Immature natural killer cell (primary cell): ENCODE measurements at regions not wholly inside any gene's neighbourhood (a gene's known extent, or its start where the extent isn't known, plus 50 kb on each side); places are given as distances from the start of the nearest gene placed in this dataset.
A peak's percentile ranks its signal among the peaks of the same experiment; 100 is the strongest.

Experiments used
- DNase-seq, 3 donors: peaks; one replicate each; pipeline ENCODE4 v3.0.0; 2022; ENCODE audit warnings: mixed read lengths in 1 of 3
- H3K27ac Mint-ChIP-seq, 6 donors: one replicate each; pipeline ENCODE4 v1.8.0; 2020; ENCODE audit warnings: mixed read lengths in 6 of 6, mild to moderate bottlenecking in 5 of 6, inconsistent platforms in 4 of 6, moderate library complexity in 3 of 6
- H3K27me3 Mint-ChIP-seq, 3 donors: one replicate each; pipeline ENCODE4 v1.8.0; 2020 to 2021; ENCODE audit warnings: low read depth in 3 of 3, mild to moderate bottlenecking in 3 of 3, mixed read lengths in 3 of 3, moderate library complexity in 3 of 3, inconsistent platforms in 1 of 3
- H3K36me3 Mint-ChIP-seq, 3 donors: one replicate each; pipeline ENCODE4 v1.8.0; 2020; ENCODE audit warnings: mixed read lengths in 3 of 3, inconsistent platforms in 2 of 3, mild to moderate bottlenecking in 2 of 3
- H3K4me1 Mint-ChIP-seq, 2 donors: one replicate each; pipeline ENCODE4 v1.8.0; 2020; ENCODE audit warnings: inconsistent platforms in 2 of 2, mild to moderate bottlenecking in 2 of 2, mixed read lengths in 2 of 2, moderate library complexity in 1 of 2
- H3K4me3 Mint-ChIP-seq, 5 donors: one replicate each; pipeline ENCODE4 v1.8.0; 2020; ENCODE audit warnings: mild to moderate bottlenecking in 5 of 5, mixed read lengths in 5 of 5, inconsistent platforms in 3 of 5, moderate library complexity in 3 of 5
- H3K9me3 Mint-ChIP-seq, 6 donors: one replicate each; pipeline ENCODE4 v1.8.0; 2020; ENCODE audit warnings: mild to moderate bottlenecking in 6 of 6, mixed read lengths in 6 of 6, inconsistent platforms in 4 of 6, moderate library complexity in 3 of 6

- H3K27ac Mint-ChIP-seq, result no peak overlapping the region
These were observed 185.7 kb upstream of the GRIN2B start for GRCh38 chr12:14167005-14167628.

GRCh38 chr12:14169281-14169680 lies 187.9 kb upstream of the GRIN2B start:
- Mint-ChIP-seq H3K27ac (no peak overlapping the region), H3K36me3 (no peaks in the 10 kb centered on the region)
- DNase-seq, result no peak

More at GRCh38 chr12:14167005-14167628, 185.7 kb upstream of the GRIN2B start:
- no peaks in the 10 kb centered on the region for H3K4me1 Mint-ChIP-seq
- H3K4me3 Mint-ChIP-seq, result no peak overlapping the region
- H3K36me3 Mint-ChIP-seq, result no peaks in the 10 kb centered on the region
- no peaks in the 10 kb centered on the region for H3K9me3 Mint-ChIP-seq
- H3K27me3 Mint-ChIP-seq, result no peaks in the 10 kb centered on the region
- DNase-seq, result peak; percentile 12 to 24 (median 15)

GRCh38 chr12:14171106-14171505 lies 189.7 kb upstream of the GRIN2B start:
- peaks cover 0 to 2% (median 0%) of the 10 kb centered on the region in 6 donors for H3K9me3 Mint-ChIP-seq
- no peaks in the 10 kb centered on the region for H3K36me3 Mint-ChIP-seq
- H3K4me3 Mint-ChIP-seq, result no peak overlapping the region
- no peaks in the 10 kb centered on the region for H3K4me1 Mint-ChIP-seq
- H3K27me3 Mint-ChIP-seq, result no peaks in the 10 kb centered on the region
- no peak overlapping the region for H3K27ac Mint-ChIP-seq
- no peak for DNase-seq

More at GRCh38 chr12:14169281-14169680, 187.9 kb upstream of the GRIN2B start:
- no peaks in the 10 kb centered on the region for H3K4me1 Mint-ChIP-seq
- H3K9me3 Mint-ChIP-seq, result peaks cover 0 to 2% (median 0%) of the 10 kb centered on the region in 6 donors
- H3K27me3 Mint-ChIP-seq, result no peaks in the 10 kb centered on the region
- H3K4me3 Mint-ChIP-seq, result no peak overlapping the region

GRCh38 chr12:14175206-14175605 lies 190.3 kb upstream of the ATF7IP start:
- no peak for DNase-seq
- Mint-ChIP-seq H3K27me3 (peaks cover 0 to 1% (median 0%) of the 10 kb centered on the region in 3 donors), H3K4me1 (no peaks in the 10 kb centered on the region), H3K9me3 (peaks cover 0 to 2% (median 0%) of the 10 kb centered on the region in 6 donors), H3K36me3 (no peaks in the 10 kb centered on the region), H3K27ac (no peak overlapping the region), H3K4me3 (no peak overlapping the region)

- peaks cover 0 to 4% (median 0%) of the 10 kb centered on the region in 6 donors for H3K9me3 Mint-ChIP-seq
- H3K4me3 Mint-ChIP-seq, result no peak overlapping the region
- DNase-seq, result peak; percentile 3 to 28 (median 7)
- H3K27me3 Mint-ChIP-seq, result peaks cover 0 to 7% (median 4%) of the 10 kb centered on the region in 3 donors
- no peaks in the 10 kb centered on the region for H3K4me1 Mint-ChIP-seq
- H3K36me3 Mint-ChIP-seq, result no peaks in the 10 kb centered on the region
- H3K27ac Mint-ChIP-seq, result no peak overlapping the region
These were observed 179.9 kb upstream of the ATF7IP start for GRCh38 chr12:14185427-14186192.

- peaks cover 0 to 9% (median 4%) of the 10 kb centered on the region in 3 donors for H3K27me3 Mint-ChIP-seq
- H3K27ac Mint-ChIP-seq, result no peak overlapping the region
- no peaks in the 10 kb centered on the region for H3K36me3 Mint-ChIP-seq
- no peaks in the 10 kb centered on the region for H3K4me1 Mint-ChIP-seq
- no peak for DNase-seq
- no peak overlapping the region for H3K4me3 Mint-ChIP-seq
- peaks cover 0 to 4% (median 0%) of the 10 kb centered on the region in 6 donors for H3K9me3 Mint-ChIP-seq
These were observed 179.3 kb upstream of the ATF7IP start for GRCh38 chr12:14186193-14186502.

- no peak overlapping the region for H3K27ac Mint-ChIP-seq
- peaks cover 0 to 2% (median 0%) of the 10 kb centered on the region in 6 donors for H3K9me3 Mint-ChIP-seq
- DNase-seq, result no peak
- H3K4me1 Mint-ChIP-seq, result no peaks in the 10 kb centered on the region
- H3K27me3 Mint-ChIP-seq, result peaks cover 0 to 9% (median 7%) of the 10 kb centered on the region in 3 donors
- H3K36me3 Mint-ChIP-seq, result no peaks in the 10 kb centered on the region
- no peak overlapping the region for H3K4me3 Mint-ChIP-seq
These were observed 178.5 kb upstream of the ATF7IP start for GRCh38 chr12:14187002-14187401.

GRCh38 chr12:14187966-14188365 lies 177.5 kb upstream of the ATF7IP start:
- DNase-seq, result no peak
- Mint-ChIP-seq H3K9me3 (peaks cover 0 to 2% (median 0%) of the 10 kb centered on the region in 6 donors), H3K36me3 (no peaks in the 10 kb centered on the region), H3K27me3 (peaks cover 0 to 9% (median 7%) of the 10 kb centered on the region in 3 donors), H3K4me3 (no peak overlapping the region), H3K4me1 (no peaks in the 10 kb centered on the region), H3K27ac (no peak overlapping the region)

GRCh38 chr12:14188744-14189143 lies 176.7 kb upstream of the ATF7IP start:
- Mint-ChIP-seq H3K4me3 (no peak overlapping the region), H3K27ac (no peak overlapping the region), H3K27me3 (peaks cover 0 to 9% (median 7%) of the 10 kb centered on the region in 3 donors), H3K9me3 (peaks cover 0 to 2% (median 0%) of the 10 kb centered on the region in 6 donors), H3K36me3 (no peaks in the 10 kb centered on the region), H3K4me1 (no peaks in the 10 kb centered on the region)
- DNase-seq, result no peak

GRCh38 chr12:14190694-14191093 lies 174.8 kb upstream of the ATF7IP start:
- Mint-ChIP-seq H3K27ac (no peak overlapping the region), H3K27me3 (peaks cover 0 to 9% (median 7%) of the 10 kb centered on the region in 3 donors), H3K36me3 (no peaks in the 10 kb centered on the region), H3K9me3 (peaks cover 0 to 2% (median 0%) of the 10 kb centered on the region in 6 donors), H3K4me1 (no peaks in the 10 kb centered on the region), H3K4me3 (no peak overlapping the region)
- no peak for DNase-seq

GRCh38 chr12:14191612-14192011 lies 173.9 kb upstream of the ATF7IP start:
- no peak overlapping the region for H3K27ac Mint-ChIP-seq
- no peaks in the 10 kb centered on the region for H3K36me3 Mint-ChIP-seq
- DNase-seq, result no peak
- peaks cover 0 to 9% (median 4%) of the 10 kb centered on the region in 3 donors for H3K27me3 Mint-ChIP-seq
- H3K4me1 Mint-ChIP-seq, result no peaks in the 10 kb centered on the region
- H3K9me3 Mint-ChIP-seq, result peaks cover 0 to 2% (median 0%) of the 10 kb centered on the region in 6 donors
- no peak overlapping the region for H3K4me3 Mint-ChIP-seq

- H3K36me3 Mint-ChIP-seq, result no peaks in the 10 kb centered on the region
- peaks cover 0 to 2% (median 0%) of the 10 kb centered on the region in 6 donors for H3K9me3 Mint-ChIP-seq
- no peak overlapping the region for H3K27ac Mint-ChIP-seq
- no peaks in the 10 kb centered on the region for H3K4me1 Mint-ChIP-seq
- no peak for DNase-seq
- peaks cover 2 to 5% (median 3%) of the 10 kb centered on the region in 3 donors for H3K27me3 Mint-ChIP-seq
- H3K4me3 Mint-ChIP-seq, result no peak overlapping the region
These were observed 171.8 kb upstream of the ATF7IP start for GRCh38 chr12:14193639-14194038.

- no peak overlapping the region for H3K4me3 Mint-ChIP-seq
- H3K4me1 Mint-ChIP-seq, result no peaks in the 10 kb centered on the region
- H3K36me3 Mint-ChIP-seq, result no peaks in the 10 kb centered on the region
- no peaks in the 10 kb centered on the region for H3K9me3 Mint-ChIP-seq
- no peak overlapping the region for H3K27ac Mint-ChIP-seq
- DNase-seq, result no peak
- peaks cover 2 to 5% (median 3%) of the 10 kb centered on the region in 3 donors for H3K27me3 Mint-ChIP-seq
These were observed 170.9 kb upstream of the ATF7IP start for GRCh38 chr12:14194572-14194971.

- peaks cover 0 to 3% (median 2%) of the 10 kb centered on the region in 3 donors for H3K27me3 Mint-ChIP-seq
- no peaks in the 10 kb centered on the region for H3K4me1 Mint-ChIP-seq
- H3K27ac Mint-ChIP-seq, result no peak overlapping the region
- no peak for DNase-seq
- peaks cover 0 to 9% (median 0%) of the 10 kb centered on the region in 6 donors for H3K9me3 Mint-ChIP-seq
- H3K4me3 Mint-ChIP-seq, result no peak overlapping the region
- no peaks in the 10 kb centered on the region for H3K36me3 Mint-ChIP-seq
These were observed 165.9 kb upstream of the ATF7IP start for GRCh38 chr12:14199455-14200198.
